GM18508 (cell line): ENCODE measurements at regions not wholly inside any gene's neighbourhood (a gene's known extent, or its start where the extent isn't known, plus 50 kb on each side); places are given as distances from the start of the nearest gene placed in this dataset.

ENCODE experiments used
- ATAC-seq: cut with Tn5 transposase; IDR thresholded peaks from one replicate; pipeline ENCODE4 v1.9.1; 2021; ENCODE audit warnings: moderate number of reproducible peaks; ENCODE audit not compliant: insufficient read depth, unreplicated experiment

GRCh38 chr2:126771501-126772195, 115.7 kb downstream of the GYPC start:
- ATAC-seq = no peak

- ATAC-seq = no peak
Measured at GRCh38 chr2:126774290-126774689, 118.3 kb downstream of the GYPC start.

GRCh38 chr2:126774761-126775160, 118.8 kb downstream of the GYPC start:
- no peak for ATAC-seq

GRCh38 chr2:126775300-126775985, 119.5 kb downstream of the GYPC start:
- ATAC-seq = no peak

DNA sequence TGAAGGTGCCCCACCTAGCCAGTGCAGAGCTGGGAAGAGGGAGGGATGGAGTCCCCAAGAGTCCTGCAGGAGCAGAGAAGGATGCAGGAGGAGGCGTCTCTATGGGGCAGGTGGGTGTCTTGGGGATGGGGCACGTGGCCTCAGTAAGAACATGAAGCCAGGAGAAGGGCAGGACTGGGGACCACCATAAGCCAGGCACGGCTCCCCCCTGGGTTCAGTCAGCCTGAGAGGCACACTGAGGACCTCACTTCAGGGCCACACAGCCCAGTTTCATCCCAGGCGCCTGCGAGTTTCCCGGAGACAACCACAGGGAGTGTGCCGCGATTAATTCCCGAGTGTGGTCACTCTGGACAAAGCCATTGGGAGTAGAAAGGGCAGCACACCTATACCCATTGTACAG, 120.3 kb downstream of the GYPC start:
- ATAC-seq = no peak

DNA sequence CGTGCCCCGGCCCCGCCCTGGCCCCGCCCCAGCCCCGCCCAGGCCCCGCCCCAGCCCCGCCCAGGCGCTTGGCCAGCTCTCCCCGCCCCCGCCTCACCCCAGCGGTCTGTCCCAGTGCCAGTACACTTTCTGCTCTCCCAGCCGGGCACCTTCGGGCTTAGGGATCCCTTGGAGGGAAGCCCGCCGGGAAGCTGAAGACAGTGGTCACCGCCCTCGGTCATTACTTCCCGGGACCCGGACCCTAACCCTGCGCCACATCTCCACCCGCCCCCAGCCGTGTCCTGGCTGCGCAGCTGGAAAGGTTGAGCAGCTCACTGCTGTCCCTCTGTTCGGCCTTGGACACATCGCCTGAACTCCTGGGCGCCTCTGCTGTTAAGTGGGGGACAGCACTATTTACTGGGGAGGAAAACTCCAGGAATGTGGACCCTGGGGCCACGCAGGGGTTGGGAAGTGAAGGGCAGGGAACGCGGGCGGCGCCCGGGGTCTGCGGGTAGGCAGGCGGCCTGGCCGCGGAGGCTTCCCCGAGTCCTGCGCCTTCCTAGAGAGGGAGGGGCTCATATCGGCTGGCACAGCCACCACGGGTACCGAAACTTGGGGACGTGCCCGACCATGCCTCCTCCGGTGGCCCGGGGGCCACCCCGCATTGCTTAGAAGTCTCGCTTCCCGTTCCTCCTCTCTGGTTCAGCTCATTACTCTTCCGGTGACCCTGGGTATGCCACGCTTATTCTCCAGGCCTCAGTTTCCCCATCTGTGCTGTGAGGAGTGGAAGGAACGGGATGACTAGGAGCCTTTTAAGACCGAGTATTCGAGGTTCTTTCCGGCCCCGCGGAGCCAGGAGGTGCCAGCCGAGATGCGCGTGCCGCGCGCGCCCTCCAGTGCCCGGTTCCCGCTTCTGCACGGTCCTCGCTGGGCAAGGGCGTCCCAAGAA, 121.0 kb downstream of the GYPC start:
- peak; percentile 83 for ATAC-seq

DNA sequence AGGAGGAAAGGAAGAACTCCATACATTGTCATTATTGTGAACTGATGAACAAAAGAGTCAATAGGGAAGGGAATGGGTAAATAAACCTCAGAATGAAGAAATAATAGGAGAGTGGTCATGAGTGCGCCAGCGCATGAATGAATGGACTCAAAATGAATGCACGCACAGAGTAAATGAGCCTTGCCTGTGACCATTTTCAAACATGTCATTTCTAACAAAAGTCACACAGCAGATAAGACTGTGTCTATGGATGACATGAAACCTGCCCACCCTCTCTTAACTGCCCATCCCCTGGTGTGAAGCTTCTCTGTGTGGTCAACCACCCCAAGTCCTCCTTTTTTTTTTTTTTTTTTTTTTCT, 121.1 kb upstream of the TEX51 start:
- no peak for ATAC-seq

- ATAC-seq = no peak
Measured at GRCh38 chr2:126778561-126779501, 119.9 kb upstream of the TEX51 start.

DNA sequence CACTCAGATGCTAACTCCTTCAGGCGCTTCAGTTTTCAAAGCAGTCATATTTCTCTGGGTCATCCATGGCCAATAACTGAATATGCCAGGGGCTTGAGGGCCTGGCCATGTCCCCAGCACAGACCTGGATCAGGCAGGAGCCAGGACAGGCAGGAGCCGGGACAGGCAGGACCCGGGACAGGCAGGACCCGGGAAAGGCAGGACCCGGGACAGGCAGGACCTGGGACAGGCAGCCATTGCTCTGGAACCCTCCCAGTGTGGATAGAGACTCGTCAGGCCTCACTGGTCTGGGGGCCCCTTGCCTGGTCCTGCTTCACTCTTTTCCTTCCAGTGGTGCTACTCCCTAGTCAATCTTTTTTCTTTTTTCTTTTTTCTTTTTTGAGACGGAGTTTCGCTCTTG, 117.5 kb upstream of the TEX51 start:
- no peak for ATAC-seq

GRCh38 chr2:126781806-126782205, 116.9 kb upstream of the TEX51 start:
- ATAC-seq = no peak

DNA sequence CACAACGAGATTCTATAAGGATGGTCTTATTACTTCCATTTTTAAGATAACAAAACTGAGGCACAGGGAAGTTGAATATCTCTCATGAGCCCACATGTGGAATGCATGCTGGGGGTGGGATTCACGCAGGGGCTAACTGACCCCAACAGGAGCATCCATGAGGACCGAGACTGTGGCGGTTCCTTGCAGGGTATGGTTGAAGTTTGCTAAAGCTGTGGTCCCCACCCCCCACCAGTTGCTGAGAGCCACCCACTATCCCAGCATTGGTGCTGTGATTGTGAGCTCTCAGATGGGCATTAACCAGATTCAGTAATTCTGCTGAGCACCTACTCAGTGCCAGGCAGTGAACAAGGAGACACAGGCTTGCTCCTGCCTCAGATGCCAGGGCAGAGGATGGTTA, 116.0 kb upstream of the TEX51 start:
- no peak for ATAC-seq

- no peak for ATAC-seq
Measured at GRCh38 chr2:126783341-126783740, 115.3 kb upstream of the TEX51 start.

DNA sequence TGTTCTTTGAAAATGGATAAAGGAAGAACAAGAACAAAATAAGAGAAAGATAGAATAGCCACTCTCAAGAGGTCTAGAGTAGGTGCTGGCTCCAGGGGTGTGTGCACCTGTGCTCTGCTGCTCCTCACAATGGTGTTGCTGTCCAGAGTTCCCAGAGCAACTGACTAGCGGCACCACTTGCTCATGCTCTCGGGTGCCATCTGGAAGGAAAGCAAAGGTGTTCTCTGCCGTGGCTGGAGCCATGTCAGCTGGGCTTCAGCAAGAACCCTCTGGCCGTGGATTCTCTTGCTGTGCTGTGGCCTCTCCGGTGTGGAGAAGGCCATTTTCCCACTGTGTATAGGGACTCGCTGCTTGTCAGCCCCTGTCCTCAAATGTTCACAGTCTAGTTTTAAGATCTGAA, 114.6 kb upstream of the TEX51 start:
- ATAC-seq = no peak

- ATAC-seq = no peak
Measured at GRCh38 chr2:126784621-126785020, 114.1 kb upstream of the TEX51 start.

GRCh38 chr2:126785236-126785635, 113.5 kb upstream of the TEX51 start:
- no peak for ATAC-seq

DNA sequence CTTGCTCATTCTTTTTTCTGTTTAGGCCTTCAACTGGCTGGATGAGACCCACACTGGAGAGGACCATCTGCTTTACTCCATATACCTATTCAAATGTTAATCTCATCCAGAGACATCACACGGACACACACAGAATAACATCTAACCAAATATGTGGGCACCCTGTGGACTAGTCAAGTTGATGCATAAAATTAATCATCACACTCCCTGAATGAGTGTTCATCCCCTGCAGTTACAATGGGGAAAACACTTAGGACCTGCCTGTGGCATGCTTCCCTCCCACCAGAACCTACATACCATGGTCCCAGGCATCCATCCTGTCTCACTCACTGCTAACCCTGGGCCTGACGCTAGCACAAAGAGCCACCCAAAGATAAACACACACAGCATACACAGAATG, 112.8 kb upstream of the TEX51 start:
- ATAC-seq = no peak

GRCh38 chr2:126786765-126787164, 111.9 kb upstream of the TEX51 start:
- ATAC-seq = no peak

GRCh38 chr2:126787289-126787688, 111.4 kb upstream of the TEX51 start:
- ATAC-seq = no peak

- ATAC-seq = no peak
Measured at GRCh38 chr2:126788113-126788512, 110.6 kb upstream of the TEX51 start.

GRCh38 chr2:126788652-126789051, 110.0 kb upstream of the TEX51 start:
- ATAC-seq = no peak
